Endothelial cell of umbilical vein (primary cell): ENCODE measurements at regions not wholly inside any gene's neighbourhood (a gene's known extent, or its start where the extent isn't known, plus 50 kb on each side); places are given as distances from the start of the nearest gene placed in this dataset.
"Not testable (repeated sequence)": the region's sequence is repeated elsewhere in the genome, so short reads cannot be mapped to it uniquely, and the experiment has no call there.

Experiments used
- GATA2 ChIP-seq: IDR thresholded peaks from 2 replicates; pipeline ENCODE4 v1.7.0; 2011; ENCODE audit warnings: low read depth, mild to moderate bottlenecking, moderate library complexity, mixed read lengths, low read length; ENCODE audit not compliant: insufficient read length, insufficient read depth
- TF ChIP-seq, protein P1 (sequence below), 2 donors: IDR thresholded peaks; 1 replicate in 1 of 2; 2 replicates in 1 of 2; pipeline ENCODE4 v1.5.1; 2011; ENCODE audit warnings: low read length in 2 of 2, mild to moderate bottlenecking in 2 of 2, moderate library complexity in 2 of 2, control low read depth in 1 of 2, inconsistent platforms in 1 of 2, low read depth in 1 of 2; ENCODE audit not compliant: insufficient read depth in 1 of 2; ENCODE audit errors: extremely low read depth in 1 of 2

DNA sequence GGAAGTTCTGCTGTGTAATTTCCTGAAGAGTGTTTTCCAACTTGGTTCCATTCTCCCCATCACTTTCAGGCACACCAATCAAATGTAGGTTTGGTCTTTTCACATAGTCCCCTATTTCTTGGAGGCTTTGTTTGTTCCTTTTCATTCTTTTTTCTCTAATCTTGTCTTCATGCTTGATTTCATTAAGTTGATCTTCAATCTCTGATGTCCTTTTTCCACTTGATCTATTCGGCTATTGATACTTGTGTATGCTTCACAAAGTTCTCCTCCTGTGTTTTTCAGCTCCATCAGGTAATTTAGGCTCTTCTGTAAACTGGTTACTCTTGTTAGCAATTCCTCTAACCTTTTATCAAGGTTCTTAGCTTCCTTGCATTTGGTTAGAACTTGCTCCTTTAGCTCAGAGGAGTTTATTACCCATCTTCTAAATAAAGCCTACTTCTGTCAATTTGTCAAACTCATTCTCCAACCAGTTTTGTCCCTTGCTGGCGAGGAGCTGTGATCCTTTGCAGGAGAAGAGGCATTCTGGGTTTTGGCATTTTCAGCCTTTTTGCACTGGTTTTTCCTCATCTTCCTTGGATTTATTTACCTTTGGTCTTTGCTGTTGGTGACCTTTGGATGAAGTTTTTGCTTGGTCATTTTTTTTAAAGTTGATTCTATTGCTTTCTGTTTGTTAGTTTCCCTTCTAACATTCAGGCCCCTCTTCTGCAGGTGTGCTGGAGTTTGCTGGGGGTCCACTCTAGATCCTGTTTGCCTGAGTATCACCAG is 261.5 kb downstream of the FOXG1 start:
- TF ChIP-seq, protein P1, sequence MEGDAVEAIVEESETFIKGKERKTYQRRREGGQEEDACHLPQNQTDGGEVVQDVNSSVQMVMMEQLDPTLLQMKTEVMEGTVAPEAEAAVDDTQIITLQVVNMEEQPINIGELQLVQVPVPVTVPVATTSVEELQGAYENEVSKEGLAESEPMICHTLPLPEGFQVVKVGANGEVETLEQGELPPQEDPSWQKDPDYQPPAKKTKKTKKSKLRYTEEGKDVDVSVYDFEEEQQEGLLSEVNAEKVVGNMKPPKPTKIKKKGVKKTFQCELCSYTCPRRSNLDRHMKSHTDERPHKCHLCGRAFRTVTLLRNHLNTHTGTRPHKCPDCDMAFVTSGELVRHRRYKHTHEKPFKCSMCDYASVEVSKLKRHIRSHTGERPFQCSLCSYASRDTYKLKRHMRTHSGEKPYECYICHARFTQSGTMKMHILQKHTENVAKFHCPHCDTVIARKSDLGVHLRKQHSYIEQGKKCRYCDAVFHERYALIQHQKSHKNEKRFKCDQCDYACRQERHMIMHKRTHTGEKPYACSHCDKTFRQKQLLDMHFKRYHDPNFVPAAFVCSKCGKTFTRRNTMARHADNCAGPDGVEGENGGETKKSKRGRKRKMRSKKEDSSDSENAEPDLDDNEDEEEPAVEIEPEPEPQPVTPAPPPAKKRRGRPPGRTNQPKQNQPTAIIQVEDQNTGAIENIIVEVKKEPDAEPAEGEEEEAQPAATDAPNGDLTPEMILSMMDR (IDR thresholded peaks at IDR 0.05; ENCODE audit: extremely low read depth in 1 of 2, insufficient read depth in 1 of 2, low read depth in 1 of 2, low read length in 2 of 2), result not testable (repeated sequence)
- not testable (repeated sequence) for TF ChIP-seq GATA2
